Neural progenitor cell (in vitro differentiated cells): ENCODE measurements at regions not wholly inside any gene's neighbourhood (a gene's known extent, or its start where the extent isn't known, plus 50 kb on each side); places are given as distances from the start of the nearest gene placed in this dataset.

Source experiments
- DNase-seq: peaks from one replicate; pipeline ENCODE4 v3.0.0-alpha.2; 2016; ENCODE audit warnings: low spot score
- H2AFZ ChIP-seq: fragments of 200-600 bp; sonication (generic); replicated peaks from 2 replicates; pipeline ENCODE4 v1.6.1; 2016; ENCODE audit warnings: antibody characterized with exemption
- H3F3A ChIP-seq: fragments of 200-600 bp; sonication (generic); 2 replicates; pipeline ENCODE4 v1.6.1; 2016; ENCODE audit warnings: antibody characterized with exemption, low read depth
- H3K27ac ChIP-seq: fragments of 200-600 bp; sonication (generic); 2 replicates; pipeline ENCODE4 v1.5.1; 2016; ENCODE audit warnings: mild to moderate bottlenecking
- H3K27me3 ChIP-seq: fragments of 200-600 bp; sonication (generic); 2 replicates; pipeline ENCODE4 v1.6.1; 2016; ENCODE audit warnings: mild to moderate bottlenecking, moderate library complexity
- H3K36me3 ChIP-seq: fragments of 200-600 bp; sonication (generic); 2 replicates; pipeline ENCODE4 v1.5.1; 2016
- H3K4me1 ChIP-seq: fragments of 200-600 bp; sonication (generic); 2 replicates; pipeline ENCODE4 v1.6.1; 2016; ENCODE audit warnings: mixed run types
- H3K4me2 ChIP-seq: fragments of 200-600 bp; sonication (generic); 2 replicates; pipeline ENCODE4 v1.6.1; 2016
- H3K4me3 ChIP-seq: fragments of 200-600 bp; sonication (generic); 2 replicates; pipeline ENCODE4 v1.5.1; 2016
- H3K79me2 ChIP-seq: fragments of 200-600 bp; sonication (generic); 2 replicates; pipeline ENCODE4 v1.6.1; 2016; ENCODE audit warnings: low read depth
- H3K9ac ChIP-seq: fragments of 200-600 bp; sonication (generic); 2 replicates; pipeline ENCODE4 v1.6.1; 2016
- H3K9me3 ChIP-seq: fragments of 200-600 bp; sonication (generic); 2 replicates; pipeline ENCODE4 v1.5.1; 2016; ENCODE audit warnings: low read depth
- H4K20me1 ChIP-seq: fragments of 200-600 bp; sonication (generic); 2 replicates; pipeline ENCODE4 v1.6.1; 2016; ENCODE audit warnings: low read depth
- H3K27ac Mint-ChIP-seq: 3 replicates; pipeline ENCODE4 v1.8.0; 2021; ENCODE audit warnings: mixed read lengths
- H3K27me3 Mint-ChIP-seq: 2 replicates; pipeline ENCODE4 v1.8.0; 2022; ENCODE audit warnings: low read depth, mild to moderate bottlenecking, inconsistent platforms, moderate library complexity, mixed read lengths; ENCODE audit not compliant: insufficient read depth
- H3K36me3 Mint-ChIP-seq: 3 replicates; pipeline ENCODE4 v1.8.0; 2021; ENCODE audit warnings: mixed read lengths
- H3K4me1 Mint-ChIP-seq: 3 replicates; pipeline ENCODE4 v1.8.0; 2021; ENCODE audit warnings: mixed read lengths
- H3K4me3 Mint-ChIP-seq: 3 replicates; pipeline ENCODE4 v1.8.0; 2021; ENCODE audit warnings: mild to moderate bottlenecking, moderate library complexity, mixed read lengths
- H3K9me3 Mint-ChIP-seq: 3 replicates; pipeline ENCODE4 v1.8.0; 2020; ENCODE audit warnings: mixed read lengths
- EZH2 ChIP-seq: fragments of 200-600 bp; sonication (generic); IDR thresholded peaks from 2 replicates; pipeline ENCODE4 v1.6.1; 2017; ENCODE audit warnings: antibody characterized with exemption, mild to moderate bottlenecking, moderate library complexity
- EZH2phosphoT487 ChIP-seq: fragments of 200-600 bp; sonication (generic); IDR thresholded peaks from 2 replicates; pipeline ENCODE4 v1.6.1; 2017; ENCODE audit warnings: antibody characterized with exemption
- TF ChIP-seq, protein P1 (sequence below): fragments of 200-600 bp; sonication (generic); IDR thresholded peaks from 2 replicates; pipeline ENCODE4 v1.5.1; 2017; ENCODE audit warnings: antibody characterized with exemption, mild to moderate bottlenecking

DNA sequence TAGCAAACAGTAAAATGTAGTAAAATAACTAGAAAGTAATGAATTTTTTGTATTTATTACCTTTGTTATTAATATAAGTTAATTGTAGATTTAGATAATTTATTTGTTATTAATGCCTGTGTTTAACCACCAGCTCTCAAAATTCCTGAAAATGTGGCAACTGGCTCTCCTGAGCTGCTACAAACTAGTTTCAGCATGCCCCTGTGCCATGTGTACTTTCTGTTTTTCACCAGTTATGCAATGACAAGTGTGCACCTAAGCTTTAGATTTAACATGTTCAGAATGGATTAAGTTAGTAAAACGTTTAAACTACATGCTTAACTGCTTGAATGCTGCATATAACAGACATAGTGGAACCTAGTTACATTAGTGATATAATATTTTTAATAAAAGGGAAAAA, 88.1 kb downstream of the POSTN start:
- H3K36me3 Mint-ChIP-seq: no peaks in the 10 kb centered on the region
- no peak overlapping the region for H3K27ac Mint-ChIP-seq
- H3K4me3 Mint-ChIP-seq: no peak overlapping the region
- H3K36me3 ChIP-seq: no peaks in the 10 kb centered on the region
- no peaks in the 10 kb centered on the region for H4K20me1 ChIP-seq
- H2AFZ ChIP-seq: no peak overlapping the region
- no peak overlapping the region for H3K27ac ChIP-seq
- H3K27me3 ChIP-seq: no peaks in the 10 kb centered on the region
- no peaks in the 10 kb centered on the region for H3K4me1 ChIP-seq
- H3K4me3 ChIP-seq: no peak overlapping the region
- no peaks in the 10 kb centered on the region for H3K79me2 ChIP-seq
- H3K9ac ChIP-seq: no peak overlapping the region
- H3K4me2 ChIP-seq: no peak overlapping the region
- no peaks in the 10 kb centered on the region for H3K27me3 Mint-ChIP-seq
- no peaks in the 10 kb centered on the region for H3K9me3 ChIP-seq
- TF ChIP-seq EZH2phosphoT487: no peak
- no peak for TF ChIP-seq EZH2
- TF ChIP-seq, protein P1, sequence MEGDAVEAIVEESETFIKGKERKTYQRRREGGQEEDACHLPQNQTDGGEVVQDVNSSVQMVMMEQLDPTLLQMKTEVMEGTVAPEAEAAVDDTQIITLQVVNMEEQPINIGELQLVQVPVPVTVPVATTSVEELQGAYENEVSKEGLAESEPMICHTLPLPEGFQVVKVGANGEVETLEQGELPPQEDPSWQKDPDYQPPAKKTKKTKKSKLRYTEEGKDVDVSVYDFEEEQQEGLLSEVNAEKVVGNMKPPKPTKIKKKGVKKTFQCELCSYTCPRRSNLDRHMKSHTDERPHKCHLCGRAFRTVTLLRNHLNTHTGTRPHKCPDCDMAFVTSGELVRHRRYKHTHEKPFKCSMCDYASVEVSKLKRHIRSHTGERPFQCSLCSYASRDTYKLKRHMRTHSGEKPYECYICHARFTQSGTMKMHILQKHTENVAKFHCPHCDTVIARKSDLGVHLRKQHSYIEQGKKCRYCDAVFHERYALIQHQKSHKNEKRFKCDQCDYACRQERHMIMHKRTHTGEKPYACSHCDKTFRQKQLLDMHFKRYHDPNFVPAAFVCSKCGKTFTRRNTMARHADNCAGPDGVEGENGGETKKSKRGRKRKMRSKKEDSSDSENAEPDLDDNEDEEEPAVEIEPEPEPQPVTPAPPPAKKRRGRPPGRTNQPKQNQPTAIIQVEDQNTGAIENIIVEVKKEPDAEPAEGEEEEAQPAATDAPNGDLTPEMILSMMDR: no peak
- DNase-seq: no peak
- no peaks in the 10 kb centered on the region for H3K9me3 Mint-ChIP-seq
- H3F3A ChIP-seq: no peaks in the 10 kb centered on the region
- peaks cover 5% of the 10 kb centered on the region for H3K4me1 Mint-ChIP-seq

DNA sequence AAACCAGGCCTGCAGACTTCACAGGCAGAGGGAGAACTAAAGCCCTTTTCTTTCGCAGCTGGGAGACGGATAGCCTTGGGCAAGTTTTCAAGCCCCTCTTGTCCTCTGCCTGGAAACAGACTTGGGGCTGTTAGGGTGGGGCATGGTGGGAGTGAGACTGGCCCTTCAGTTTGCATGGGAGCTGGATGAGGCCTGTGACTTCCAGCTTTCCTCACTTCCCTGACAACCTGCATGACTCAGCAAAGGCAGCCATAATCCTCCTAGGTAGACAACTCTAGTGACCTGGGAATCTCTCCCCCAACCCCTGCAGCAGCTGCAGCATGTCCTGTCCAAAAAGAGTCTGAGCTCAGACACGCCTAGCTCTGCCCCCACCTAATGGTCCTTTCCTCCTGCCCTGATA, 93.0 kb downstream of the POSTN start:
- no peak for TF ChIP-seq EZH2
- TF ChIP-seq, protein P1: no peak
- no peak for TF ChIP-seq EZH2phosphoT487
- no peak overlapping the region for H2AFZ ChIP-seq
- H3K4me1 ChIP-seq: no peaks in the 10 kb centered on the region

DNA sequence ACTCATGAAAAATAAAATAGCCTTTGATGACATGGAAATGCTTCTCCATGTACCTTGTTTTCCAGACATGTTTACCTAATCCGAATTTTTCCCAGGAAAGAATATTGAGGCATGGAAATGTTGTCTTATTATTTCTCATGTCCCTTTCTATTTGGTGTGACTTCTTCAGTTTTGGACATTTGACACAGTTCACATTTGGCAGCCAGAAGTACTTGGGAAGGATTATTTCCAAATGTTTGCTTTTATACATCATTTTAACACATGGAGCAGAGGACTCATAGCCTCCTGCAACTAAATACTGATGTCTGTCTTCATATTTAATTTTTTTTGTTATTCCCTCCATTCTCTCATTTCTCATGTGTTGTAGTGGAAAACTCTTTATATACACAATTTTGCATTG, 94.3 kb downstream of the POSTN start:
- Mint-ChIP-seq H3K36me3 (no peaks in the 10 kb centered on the region), H3K4me3 (no peak overlapping the region), H3K27ac (no peak overlapping the region), H3K9me3 (no peaks in the 10 kb centered on the region), H3K27me3 (no peaks in the 10 kb centered on the region), H3K4me1 (no peaks in the 10 kb centered on the region)
- Histone ChIP-seq H3K4me1 (no peaks in the 10 kb centered on the region), H3K4me2 (no peak overlapping the region), H3K4me3 (no peak overlapping the region), H3K9me3 (no peaks in the 10 kb centered on the region), H2AFZ (no peak overlapping the region), H3K79me2 (no peaks in the 10 kb centered on the region), H3K27me3 (no peaks in the 10 kb centered on the region), H3K9ac (no peak overlapping the region), H3F3A (no peaks in the 10 kb centered on the region), H3K36me3 (no peaks in the 10 kb centered on the region), H3K27ac (no peak overlapping the region), H4K20me1 (no peaks in the 10 kb centered on the region)
- TF ChIP-seq, protein P1: no peak
- TF ChIP-seq EZH2phosphoT487 (no peak), EZH2 (no peak)
- no peak for DNase-seq

More for the DNA sequence above, 93.0 kb downstream of the POSTN start:
- H3K4me3 Mint-ChIP-seq: no peak overlapping the region
- no peaks in the 10 kb centered on the region for H3F3A ChIP-seq
- H3K27ac Mint-ChIP-seq: no peak overlapping the region
- H3K27me3 Mint-ChIP-seq: no peaks in the 10 kb centered on the region
- H3K4me3 ChIP-seq: no peak overlapping the region
- H3K9me3 ChIP-seq: no peaks in the 10 kb centered on the region
- no peak overlapping the region for H3K9ac ChIP-seq
- no peaks in the 10 kb centered on the region for H4K20me1 ChIP-seq
- H3K27me3 ChIP-seq: no peaks in the 10 kb centered on the region
- H3K4me1 Mint-ChIP-seq: peaks cover 5% of the 10 kb centered on the region
- DNase-seq: no peak
- H3K36me3 Mint-ChIP-seq: no peaks in the 10 kb centered on the region
- H3K9me3 Mint-ChIP-seq: no peaks in the 10 kb centered on the region
- H3K79me2 ChIP-seq: no peaks in the 10 kb centered on the region
- H3K27ac ChIP-seq: no peak overlapping the region
- no peaks in the 10 kb centered on the region for H3K36me3 ChIP-seq
- H3K4me2 ChIP-seq: no peak overlapping the region
